PC-9 (cell line): ENCODE measurements at regions not wholly inside any gene's neighbourhood (a gene's known extent, or its start where the extent isn't known, plus 50 kb on each side); places are given as distances from the start of the nearest gene placed in this dataset.

ENCODE experiments used
- BruUV-seq: library from RNA; stranded (reverse); fragments of 400-500 nt; replicated peaks from 2 replicates; lab custom pipeline; 2021; lab: Mats Ljungman, UMichigan
- CTCF ChIA-PET: fragments of 300-600 bp; sonication (Branson Sonifier 250); formaldehyde crosslinking; loops from one replicate; lab custom pipeline; 2022; ENCODE audit warnings: antibody characterized with exemption; lab: Charles Lee
- POLR2A ChIA-PET: fragments of 300-600 bp; sonication (Branson Sonifier 250); formaldehyde crosslinking; loops from one replicate; lab custom pipeline; 2022; ENCODE audit warnings: antibody characterized with exemption; ENCODE audit not compliant: unreplicated experiment; lab: Charles Lee
- DNase-seq, 2 experiments: peaks; one replicate each; pipeline versions ENCODE4 v3.0.0 to v3.0.0-alpha.2; 2015 to 2022; ENCODE audit warnings: mixed read lengths in 1 of 2
- H2AFZ ChIP-seq: fragments of 200-600 bp; sonication (generic); 2 replicates; pipeline ENCODE4 v1.8.1; 2017; ENCODE audit warnings: antibody characterized with exemption
- H3F3A ChIP-seq: fragments of 200-600 bp; sonication (generic); 2 replicates; pipeline ENCODE4 v1.8.1; 2017; ENCODE audit warnings: antibody characterized with exemption, mild to moderate bottlenecking, low read depth; ENCODE audit not compliant: insufficient read depth
- H3K27ac ChIP-seq: fragments of 200-600 bp; sonication (generic); 2 replicates; pipeline ENCODE4 v1.6.1; 2016; ENCODE audit warnings: mixed run types
- H3K27me3 ChIP-seq: fragments of 200-600 bp; sonication (generic); 2 replicates; pipeline ENCODE4 v1.6.1; 2016; ENCODE audit warnings: low read depth, mixed run types; ENCODE audit not compliant: insufficient read depth
- H3K36me3 ChIP-seq: fragments of 200-600 bp; sonication (generic); 2 replicates; pipeline ENCODE4 v1.6.1; 2016; ENCODE audit warnings: low read depth, mixed run types
- H3K4me1 ChIP-seq: fragments of 200-600 bp; sonication (generic); replicated peaks from 2 replicates; pipeline ENCODE4 v1.6.1; 2016; ENCODE audit warnings: mixed run types; ENCODE audit not compliant: insufficient read depth
- H3K4me2 ChIP-seq: fragments of 200-600 bp; sonication (generic); 2 replicates; pipeline ENCODE4 v1.6.1; 2017; ENCODE audit warnings: mixed run types
- H3K4me3 ChIP-seq: fragments of 200-600 bp; sonication (generic); 2 replicates; pipeline ENCODE4 v1.6.1; 2016; ENCODE audit warnings: mixed run types
- H3K79me2 ChIP-seq: fragments of 200-600 bp; sonication (generic); 2 replicates; pipeline ENCODE4 v1.6.1; 2017; ENCODE audit warnings: low read depth, mixed run types
- H3K9me2 ChIP-seq: fragments of 200-600 bp; sonication (generic); 2 replicates; pipeline ENCODE4 v1.8.1; 2017; ENCODE audit warnings: mild to moderate bottlenecking; ENCODE audit not compliant: insufficient read depth
- H3K9me3 ChIP-seq: fragments of 200-600 bp; sonication (generic); 2 replicates; pipeline ENCODE4 v1.8.1; 2016; ENCODE audit warnings: low read depth; ENCODE audit not compliant: insufficient read depth
- H4K20me1 ChIP-seq: fragments of 200-600 bp; sonication (generic); 2 replicates; pipeline ENCODE4 v1.8.1; 2017; ENCODE audit not compliant: insufficient read depth
- EZH2 ChIP-seq: fragments of 200-600 bp; sonication (generic); IDR thresholded peaks from 2 replicates; pipeline ENCODE4 v1.8.0; 2017; ENCODE audit warnings: antibody characterized with exemption, low read depth
- intact Hi-C: fragments of 100-400 bp; cut with micrococcal nuclease; formaldehyde crosslinking; loops from one replicate; pipeline ENCODE4 v1.10.0; 2022; ENCODE audit not compliant: unreplicated experiment
- TF ChIP-seq, protein P1 (sequence below): fragments of 200-600 bp; sonication (generic); conservative IDR thresholded peaks from 2 replicates; pipeline ENCODE4 v1.6.1; 2017; ENCODE audit warnings: mixed run types, antibody characterized with exemption, mild to moderate bottlenecking, moderate library complexity

DNA sequence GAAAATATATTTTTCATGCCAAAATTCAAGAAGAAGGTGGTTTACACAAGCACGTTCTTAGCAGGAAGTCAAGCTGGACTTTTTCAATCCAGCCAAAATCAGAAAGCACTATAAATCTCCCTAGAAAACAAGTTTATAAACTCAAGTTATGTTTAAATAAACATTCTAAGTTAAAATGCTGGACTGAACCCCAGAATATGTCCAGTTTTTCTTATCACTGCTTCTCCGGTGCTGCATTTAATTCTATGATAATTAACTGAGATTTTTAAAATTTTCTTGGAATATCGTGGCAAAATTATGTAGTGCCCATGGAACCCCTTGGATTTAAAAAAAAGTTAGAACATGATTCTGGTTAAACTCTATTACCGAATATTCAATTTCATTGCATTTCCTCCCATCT lies 218.2 kb upstream of the MDFIC2 start:
- Histone ChIP-seq H2AFZ (no peak overlapping the region), H3K9me3 (no peaks in the 10 kb centered on the region), H3K27me3 (no peaks in the 10 kb centered on the region), H3F3A (no peaks in the 10 kb centered on the region), H3K27ac (no peak overlapping the region), H4K20me1 (no peaks in the 10 kb centered on the region), H3K4me2 (no peak overlapping the region), H3K36me3 (no peaks in the 10 kb centered on the region), H3K9me2 (no peaks in the 10 kb centered on the region), H3K4me1 (no peaks in the 10 kb centered on the region), H3K79me2 (no peaks in the 10 kb centered on the region), H3K4me3 (no peak overlapping the region)
- ChIA-PET POLR2A (no interaction called here), CTCF (no interaction called here)
- intact Hi-C loops, result loop anchor here (5.0 to 10.0 kb wide), 2 partner anchors 1122 to 1154 kb away; no protein-coding TSS in a partner anchor
- no peak for DNase-seq
- no TSS peak for BruUV-seq
- no peak for TF ChIP-seq EZH2
- TF ChIP-seq, protein P1, sequence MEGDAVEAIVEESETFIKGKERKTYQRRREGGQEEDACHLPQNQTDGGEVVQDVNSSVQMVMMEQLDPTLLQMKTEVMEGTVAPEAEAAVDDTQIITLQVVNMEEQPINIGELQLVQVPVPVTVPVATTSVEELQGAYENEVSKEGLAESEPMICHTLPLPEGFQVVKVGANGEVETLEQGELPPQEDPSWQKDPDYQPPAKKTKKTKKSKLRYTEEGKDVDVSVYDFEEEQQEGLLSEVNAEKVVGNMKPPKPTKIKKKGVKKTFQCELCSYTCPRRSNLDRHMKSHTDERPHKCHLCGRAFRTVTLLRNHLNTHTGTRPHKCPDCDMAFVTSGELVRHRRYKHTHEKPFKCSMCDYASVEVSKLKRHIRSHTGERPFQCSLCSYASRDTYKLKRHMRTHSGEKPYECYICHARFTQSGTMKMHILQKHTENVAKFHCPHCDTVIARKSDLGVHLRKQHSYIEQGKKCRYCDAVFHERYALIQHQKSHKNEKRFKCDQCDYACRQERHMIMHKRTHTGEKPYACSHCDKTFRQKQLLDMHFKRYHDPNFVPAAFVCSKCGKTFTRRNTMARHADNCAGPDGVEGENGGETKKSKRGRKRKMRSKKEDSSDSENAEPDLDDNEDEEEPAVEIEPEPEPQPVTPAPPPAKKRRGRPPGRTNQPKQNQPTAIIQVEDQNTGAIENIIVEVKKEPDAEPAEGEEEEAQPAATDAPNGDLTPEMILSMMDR, result no peak

- DNase-seq, result no peak
- TF ChIP-seq EZH2, result no peak
- TF ChIP-seq, protein P1, result no peak
- H2AFZ ChIP-seq, result no peak overlapping the region
- H3F3A ChIP-seq, result no peaks in the 10 kb centered on the region
- intact Hi-C loops, result no loop called here
- H3K4me3 ChIP-seq, result no peak overlapping the region
- no peaks in the 10 kb centered on the region for H3K9me2 ChIP-seq
- H4K20me1 ChIP-seq, result no peaks in the 10 kb centered on the region
- H3K4me1 ChIP-seq, result no peaks in the 10 kb centered on the region
- H3K27me3 ChIP-seq, result no peaks in the 10 kb centered on the region
- no peaks in the 10 kb centered on the region for H3K36me3 ChIP-seq
- no peaks in the 10 kb centered on the region for H3K9me3 ChIP-seq
- no peak overlapping the region for H3K4me2 ChIP-seq
- ChIA-PET POLR2A (no interaction called here), CTCF (no interaction called here)
- no peaks in the 10 kb centered on the region for H3K79me2 ChIP-seq
- no TSS peak for BruUV-seq
- H3K27ac ChIP-seq, result no peak overlapping the region
Observed at GRCh38 chr3:70527026-70527425, 214.6 kb upstream of the MDFIC2 start.

DNA sequence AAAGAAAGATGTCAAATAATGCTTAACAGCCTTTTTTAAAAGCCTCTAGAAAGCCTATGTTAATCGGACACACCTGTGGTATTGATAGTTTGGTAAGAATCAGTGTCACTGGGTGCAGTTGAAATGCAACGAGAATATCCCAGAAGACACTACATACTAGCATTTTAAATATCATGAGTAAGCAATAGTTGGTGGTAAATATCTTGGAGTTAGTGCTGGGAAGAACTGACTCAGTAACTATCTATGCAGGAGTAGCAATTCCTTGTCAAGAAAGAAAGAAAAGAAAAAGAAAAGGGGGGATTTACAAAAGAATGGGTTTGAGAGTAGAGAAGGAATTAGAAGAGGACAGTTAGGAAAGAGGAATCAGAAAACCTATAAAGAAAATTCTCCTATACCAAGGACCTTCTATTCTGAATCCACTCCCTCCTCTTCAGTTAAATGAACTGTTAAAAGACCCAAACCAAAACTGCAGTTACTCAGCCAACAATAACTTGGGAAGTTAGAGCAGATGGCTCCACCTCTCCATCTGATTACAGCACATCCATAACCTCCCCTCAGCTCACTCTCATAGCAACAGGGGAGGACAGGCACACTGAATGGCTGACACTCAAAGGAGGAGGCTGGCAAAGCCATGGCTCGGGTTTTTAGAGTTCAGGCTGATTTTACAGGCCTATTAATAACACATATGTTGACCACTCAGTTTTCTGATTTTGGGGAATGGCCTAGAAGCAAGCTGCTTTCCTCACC lies 207.6 kb upstream of the MDFIC2 start:
- Histone ChIP-seq H3F3A (no peaks in the 10 kb centered on the region), H3K9me2 (no peaks in the 10 kb centered on the region), H2AFZ (no peak overlapping the region), H3K27ac (no peak overlapping the region), H3K4me2 (no peak overlapping the region), H3K4me1 (no peaks in the 10 kb centered on the region), H3K36me3 (no peaks in the 10 kb centered on the region), H3K79me2 (no peaks in the 10 kb centered on the region), H3K4me3 (no peak overlapping the region), H3K27me3 (no peaks in the 10 kb centered on the region), H3K9me3 (no peaks in the 10 kb centered on the region), H4K20me1 (no peaks in the 10 kb centered on the region)
- ChIA-PET CTCF (no interaction called here), POLR2A (no interaction called here)
- no peak for DNase-seq
- no TSS peak for BruUV-seq
- no peak for TF ChIP-seq EZH2
- TF ChIP-seq, protein P1, result no peak
- intact Hi-C loops, result no loop called here
